Heart right ventricle (tissue), 16 donors: ENCODE measurements at regions not wholly inside any gene's neighbourhood (a gene's known extent, or its start where the extent isn't known, plus 50 kb on each side); places are given as distances from the start of the nearest gene placed in this dataset.

Experiments
- ATAC-seq, 8 donors: fragments of 200-7000 bp; cut with Tn5 transposase; one replicate each; pipeline ENCODE4 v1.9.1; 2020; ENCODE audit warnings: mild to moderate bottlenecking in 8 of 8, moderate library complexity in 8 of 8, moderate number of reproducible peaks in 1 of 8
- DNase-seq, 2 donors: peaks; one replicate each; pipeline ENCODE4 v3.0.0-alpha.2; 2020
- H3K27ac ChIP-seq, 10 donors: fragments of 200-600 bp; sonication (generic) in 2 of 10; one replicate each; pipeline versions ENCODE4 v1.5.0 to v1.8.0; 2020 to 2022; ENCODE audit warnings: mild to moderate bottlenecking in 3 of 10
- H3K27me3 ChIP-seq, 7 donors: fragments of 200-600 bp; one replicate each; pipeline ENCODE4 v1.8.0; 2021 to 2022; ENCODE audit warnings: mild to moderate bottlenecking in 2 of 7
- H3K36me3 ChIP-seq, 9 donors: fragments of 200-600 bp; sonication (generic) in 1 of 9; one replicate each; pipeline versions ENCODE4 v1.5.0 to v1.8.0; 2020 to 2022; ENCODE audit warnings: mild to moderate bottlenecking in 2 of 9
- H3K4me1 ChIP-seq, 9 donors: fragments of 200-600 bp; sonication (generic) in 1 of 9; one replicate each; pipeline versions ENCODE4 v1.5.0 to v1.8.0; 2020 to 2022; ENCODE audit warnings: mild to moderate bottlenecking in 4 of 9
- H3K4me3 ChIP-seq, 10 donors: fragments of 200-600 bp; sonication (generic) in 2 of 10; one replicate each; pipeline versions ENCODE4 v1.5.0 to v1.8.0; 2020 to 2022; ENCODE audit warnings: mild to moderate bottlenecking in 7 of 10, moderate library complexity in 2 of 10
- H3K9me3 ChIP-seq, 11 donors: fragments of 200-600 bp in 10 of 11; sonication (generic) in 2 of 11; one replicate each; pipeline versions ENCODE4 v1.5.0 to v1.8.0; 2013 to 2022; ENCODE audit warnings: mild to moderate bottlenecking in 2 of 11, control low read depth in 1 of 11, moderate library complexity in 1 of 11
- CTCF ChIP-seq, 9 donors: fragments of 200-600 bp; sonication (generic) in 2 of 9; IDR thresholded peaks; one replicate each; pipeline versions ENCODE4 v1.5.0 to v1.8.0; 2021 to 2022; ENCODE audit warnings: antibody characterized with exemption in 9 of 9, mild to moderate bottlenecking in 5 of 9, moderate library complexity in 1 of 9
- WGBS, 2 donors: extraction: QIAGEN DNeasy Blood & Tissue Kit; methylation state at CpG; one replicate each; pipeline ENCODE4 v1.1.7; 2013; ENCODE audit warnings: inconsistent platforms in 1 of 2; 5-methylcytosine and 5-hydroxymethylcytosine counted together
- intact Hi-C, 10 donors: fragments of 100-400 bp; cut with DNase I; formaldehyde crosslinking; loops; one replicate each; pipeline versions ENCODE4 v1.11.1 to v1.14.2; 2022
- donor health status: Arrhythmogenic right ventricular cardiomyopathy.
- donor health status: ischemic (EF 13 %, LVEDD 7.1; RV severe dilation, severe dysfunction).
- donor health status: healthy with polysubstance abuse.
- donor health status: DM: no; HTN: yes; CAD: no.
- donor health status: DM: no; HTN: no; CAD: no.
- donor health status: ischemic (EF 25% LVEDD 6.9; RV normal size, moderate dysfunction).
- donor health status: ischemic (EF 25% LVEDD 5.7; RV mildly dilated, moderate dysfunction).
- donor health status: healthy.
- donor health status: DM: yes; HTN: yes; CAD: no.
- donor health status: Ischemic cardiomyopathy.
- donor health status: ischemic (EF 35%, LVEDD 5.7; RV mildly dilated, moderate dysfunction).
- donor health status: nonischemic (EF 11% LVEDD 7.7; RV severe dilation, severe dysfunction).
- donor health status: DM: yes; HTN: yes; CAD: no.
- donor health status: PGD.
- donor health status: ischemic (EF 29% LVEDD 5.4; RV normal size, mild dysfunction).
- donor health status: nonischemic (EF 23%, LVEDD 6.1; RV moderate dilation, normal function).

- intact Hi-C loops = no loop called here
- H3K9me3 ChIP-seq = peaks cover 0 to 16% (median 0%) of the 10 kb centered on the region in 11 donors
- no peaks in the 10 kb centered on the region for H3K36me3 ChIP-seq
- no peak for DNase-seq
- peaks cover 0 to 4% (median 0%) of the 10 kb centered on the region in 9 donors for H3K4me1 ChIP-seq
- H3K27me3 ChIP-seq = no peaks in the 10 kb centered on the region
- TF ChIP-seq CTCF (IDR thresholded peaks at IDR 0.05) = no peak
- whole genome bisulfite sequencing, 2 donors = 78 to 82% methylated on average over 5 of the region's 5 CpGs
- no peak overlapping the region for H3K27ac ChIP-seq
- no peak overlapping the region for H3K4me3 ChIP-seq
- ATAC-seq = no peak
Observed at GRCh38 chr2:20879221-20879620, 56.3 kb upstream of the LDAH start.

- DNase-seq (no peak), ATAC-seq (no peak)
- H3K36me3 ChIP-seq = no peaks in the 10 kb centered on the region
- H3K4me1 ChIP-seq = peaks cover 0 to 4% (median 0%) of the 10 kb centered on the region in 9 donors
- 5 to 21% methylated on average over 2 of the region's 2 CpGs for WGBS, 2 donors
- TF ChIP-seq CTCF (IDR thresholded peaks at IDR 0.05) = no peak
- H3K4me3 ChIP-seq = no peak overlapping the region
- intact Hi-C loops = no loop called here
- H3K27me3 ChIP-seq = no peaks in the 10 kb centered on the region
- H3K27ac ChIP-seq = no peak overlapping the region
- H3K9me3 ChIP-seq = peaks cover 0 to 19% (median 0%) of the 10 kb centered on the region in 11 donors
Observed at GRCh38 chr2:20877960-20878359, 55.1 kb upstream of the LDAH start.
